HCT116 (cell line): ENCODE measurements at regions not wholly inside any gene's neighbourhood (a gene's known extent, or its start where the extent isn't known, plus 50 kb on each side); places are given as distances from the start of the nearest gene placed in this dataset.

ENCODE experiments used
- ATAC-seq: fragments of 200-7000 bp; cut with Tn5 transposase; 2 replicates; pipeline ENCODE4 v1.9.1; 2020; ENCODE audit warnings: mild to moderate bottlenecking, moderate library complexity
- BruUV-seq: library from RNA; stranded (reverse); fragments of 400-500 nt; replicated peaks from 2 replicates; lab custom pipeline; 2021; lab: Mats Ljungman, UMichigan
- CTCF ChIA-PET: fragments of 300-600 bp; sonication (Branson Sonifier 250); formaldehyde crosslinking; loops from one replicate; lab custom pipeline; 2021; ENCODE audit warnings: antibody characterized with exemption; lab: Charles Lee
- POLR2A ChIA-PET: fragments of 300-600, 350-600 bp; sonication (Branson Sonifier 250); formaldehyde crosslinking; loops from one replicate; lab custom pipeline; 2021; ENCODE audit warnings: antibody characterized with exemption; lab: Charles Lee
- RAD21 ChIA-PET, 2 experiments: fragments of 300-600 bp; sonication (Branson Sonifier 250); formaldehyde crosslinking; loops; one replicate each; lab custom pipeline; 2023; ENCODE audit warnings: low total read pairs in 2 of 2; ENCODE audit not compliant: uncharacterized antibody in 2 of 2, unreplicated experiment in 2 of 2, low non-redundant PET in 1 of 2; lab: Charles Lee
- DNase-seq: peaks from one replicate; pipeline ENCODE4 v3.0.0-alpha.2; 2010; ENCODE audit warnings: low read depth, low spot score
- H2AFZ ChIP-seq: fragments of 200-600 bp; shearing (Covaris generic), sonication (generic); 2 replicates; pipeline ENCODE4 v1.6.1; 2017; ENCODE audit warnings: low read depth, mixed run types, mixed read lengths, antibody characterized with exemption, low read length; ENCODE audit not compliant: poor library complexity, severe bottlenecking
- H3K27ac ChIP-seq: 2 replicates; pipeline ENCODE4 v1.5.1; 2012; ENCODE audit warnings: low read depth, low read length
- H3K27me3 ChIP-seq: fragments of 200-600 bp; sonication (generic); 2 replicates; pipeline ENCODE4 v1.6.1; 2016; ENCODE audit warnings: mixed run types, low read length, mixed read lengths; ENCODE audit not compliant: insufficient read depth
- H3K36me3 ChIP-seq, 2 experiments: fragments of 200-500 bp in 1 of 2; fragments of 200-600 bp in 1 of 2; sonication (Bioruptor generic) in 1 of 2; sonication (generic) in 1 of 2; 2 replicates each; pipeline versions ENCODE4 v1.5.1 to v1.6.1; 2014 to 2016; ENCODE audit warnings: low read length in 2 of 2, inconsistent platforms in 1 of 2, mixed read lengths in 1 of 2, mixed run types in 1 of 2; ENCODE audit not compliant: insufficient read depth in 2 of 2, control insufficient read depth in 1 of 2
- H3K4me1 ChIP-seq, 2 experiments: fragments of 200-600 bp in 1 of 2; sonication (generic) in 1 of 2; 2 replicates each; pipeline versions ENCODE4 v1.5.1 to v1.6.1; 2012 to 2017; ENCODE audit warnings: low read length in 2 of 2, inconsistent platforms in 1 of 2, mild to moderate bottlenecking in 1 of 2, mixed read lengths in 1 of 2, mixed run types in 1 of 2, moderate library complexity in 1 of 2; ENCODE audit not compliant: insufficient read depth in 2 of 2, control insufficient read depth in 1 of 2
- H3K4me2 ChIP-seq: fragments of 200-600 bp; sonication (generic); 2 replicates; pipeline ENCODE4 v1.6.1; 2017; ENCODE audit warnings: mixed run types, low read length, mixed read lengths
- H3K4me3 ChIP-seq, 2 experiments: fragments of 200-600 bp in 1 of 2; sonication (generic) in 1 of 2; replicated peaks in 1 of 2; 2 replicates each; pipeline ENCODE4 v1.5.1; 2011 to 2016; ENCODE audit warnings: low read length in 2 of 2, control low read depth in 1 of 2, low read depth in 1 of 2, mild to moderate bottlenecking in 1 of 2, mixed read lengths in 1 of 2, mixed run types in 1 of 2
- H3K79me2 ChIP-seq: fragments of 200-600 bp; sonication (generic); 2 replicates; pipeline ENCODE4 v1.6.1; 2017; ENCODE audit warnings: mild to moderate bottlenecking, mixed run types, low read length, moderate library complexity, mixed read lengths; ENCODE audit not compliant: insufficient read depth
- H3K9ac ChIP-seq: fragments of 200-600 bp; sonication (generic); 2 replicates; pipeline ENCODE4 v1.6.1; 2016; ENCODE audit warnings: low read length, mixed read lengths
- H3K9me2 ChIP-seq: fragments of 200-600 bp; sonication (generic), shearing (Covaris generic); 2 replicates; pipeline ENCODE4 v1.6.1; 2017; ENCODE audit warnings: mixed run types, mild to moderate bottlenecking, moderate library complexity; ENCODE audit not compliant: insufficient read depth
- H3K9me3 ChIP-seq, 2 experiments: fragments of 200-500 bp in 1 of 2; fragments of 200-600 bp in 1 of 2; sonication (Bioruptor generic) in 1 of 2; sonication (generic) in 1 of 2; 2 replicates each; pipeline ENCODE4 v1.6.1; 2014 to 2017; ENCODE audit warnings: low read length in 2 of 2, mixed read lengths in 2 of 2, inconsistent platforms in 1 of 2, low read depth in 1 of 2, mild to moderate bottlenecking in 1 of 2, mixed run types in 1 of 2, moderate library complexity in 1 of 2; ENCODE audit not compliant: control insufficient read depth in 1 of 2, insufficient read depth in 1 of 2
- H4K20me1 ChIP-seq: fragments of 200-600 bp; sonication (generic), shearing (Covaris generic); 2 replicates; pipeline ENCODE4 v1.6.1; 2017; ENCODE audit warnings: mixed run types, mild to moderate bottlenecking, moderate library complexity; ENCODE audit not compliant: insufficient read depth
- ATF3 ChIP-seq: IDR thresholded peaks from 2 replicates; pipeline ENCODE4 v1.6.1; 2012
- CBX3 ChIP-seq: IDR thresholded peaks from 2 replicates; pipeline ENCODE4 v1.6.1; 2012; ENCODE audit warnings: low read depth
- CEBPB ChIP-seq: IDR thresholded peaks from 2 replicates; pipeline ENCODE4 v1.6.1; 2012; ENCODE audit warnings: low read depth
- EGR1 ChIP-seq: IDR thresholded peaks from 2 replicates; pipeline ENCODE4 v1.6.1; 2012; ENCODE audit warnings: low read depth
- JUND ChIP-seq: IDR thresholded peaks from 2 replicates; pipeline ENCODE4 v1.6.1; 2012
- POLR2AphosphoS5 ChIP-seq: IDR thresholded peaks from 2 replicates; pipeline ENCODE4 v1.6.1; 2011; ENCODE audit warnings: mild to moderate bottlenecking, low read depth, low read length, moderate library complexity
- SRF ChIP-seq: IDR thresholded peaks from 2 replicates; pipeline ENCODE4 v1.6.1; 2012; ENCODE audit warnings: low read depth
- YY1 ChIP-seq: IDR thresholded peaks from 2 replicates; pipeline ENCODE4 v1.6.1; 2011; ENCODE audit warnings: low read length, low read depth, moderate library complexity, mild to moderate bottlenecking; ENCODE audit not compliant: insufficient replicate concordance; ENCODE audit errors: extremely low read depth
- ZBTB33 ChIP-seq: IDR thresholded peaks from 2 replicates; pipeline ENCODE4 v1.6.1; 2011; ENCODE audit warnings: mild to moderate bottlenecking, low read length, moderate library complexity; ENCODE audit not compliant: insufficient replicate concordance; ENCODE audit errors: extremely low read depth
- intact Hi-C: fragments of 100-400 bp; cut with micrococcal nuclease; formaldehyde crosslinking; loops from 2 replicates; pipeline ENCODE4 v1.10.0; 2022

GRCh38 chr17:33939959-33940358 lies 315.1 kb upstream of the CCL2 start:
- Histone ChIP-seq H3K4me2 (no peak overlapping the region), H3K36me3 (no peaks in the 10 kb centered on the region), H3K9ac (no peak overlapping the region), H3K9me3 (peaks cover 0 to 4% of the 10 kb centered on the region in 2 experiments; a peak in 1 of 4 replicates), H3K27me3 (no peaks in the 10 kb centered on the region), H3K9me2 (no peaks in the 10 kb centered on the region), H4K20me1 (no peaks in the 10 kb centered on the region), H3K79me2 (no peaks in the 10 kb centered on the region), H2AFZ (no peak overlapping the region), H3K27ac (no peak overlapping the region), H3K4me3 (no peak overlapping the region), H3K4me1 (no peaks in the 10 kb centered on the region)
- DNase-seq, result no peak
- RAD21 ChIA-PET, result no interaction called here
- no TSS peak for BruUV-seq
- intact Hi-C loops, result no loop called here
- TF ChIP-seq ATF3 (no peak), CEBPB (no peak), ZBTB33 (no peak), JUND (no peak), POLR2AphosphoS5 (no peak), CBX3 (no peak), EGR1 (no peak), YY1 (no peak), SRF (no peak)
- POLR2A ChIA-PET, result no interaction called here
- no peak for ATAC-seq
- CTCF ChIA-PET, result no interaction called here
